PC-3 (cell line): ENCODE measurements at regions not wholly inside any gene's neighbourhood (a gene's known extent, or its start where the extent isn't known, plus 50 kb on each side); places are given as distances from the start of the nearest gene placed in this dataset.

Experiments
- CTCF ChIP-seq: fragments of 300-600 bp; sonication (generic); conservative IDR thresholded peaks from 2 replicates; pipeline ENCODE4 v1.5.1; 2017; ENCODE audit warnings: antibody characterized with exemption, low read depth, mild to moderate bottlenecking, low read length
- EZH2 ChIP-seq: fragments of 300-600 bp; sonication (generic); IDR thresholded peaks from one replicate; pipeline ENCODE4 v1.6.1; 2017; ENCODE audit warnings: antibody characterized with exemption, mild to moderate bottlenecking, low read length; ENCODE audit not compliant: unreplicated experiment
- EZH2phosphoT487 ChIP-seq: fragments of 300-600 bp; sonication (generic); IDR thresholded peaks from 2 replicates; pipeline ENCODE4 v1.6.1; 2018; ENCODE audit warnings: mild to moderate bottlenecking, antibody characterized with exemption, low read length, borderline replicate concordance

GRCh38 chr2:10193276-10193795 lies 70.8 kb downstream of the RRM2 start:
- TF ChIP-seq CTCF (no peak), EZH2phosphoT487 (no peak), EZH2 (no peak)
